Effector memory CD4-positive, alpha-beta T cell (primary cell): ENCODE measurements at regions not wholly inside any gene's neighbourhood (a gene's known extent, or its start where the extent isn't known, plus 50 kb on each side); places are given as distances from the start of the nearest gene placed in this dataset.

ENCODE experiments used
- DNase-seq, 3 donors: peaks; one replicate each; pipeline ENCODE4 v3.0.0-alpha.2; 2020
- H3K27ac ChIP-seq: 2 replicates; pipeline ENCODE4 v1.7.0; 2013; ENCODE audit warnings: mild to moderate bottlenecking, low read length, moderate library complexity; ENCODE audit not compliant: insufficient read depth, poor library complexity, severe bottlenecking
- H3K27me3 ChIP-seq: replicated peaks from 2 replicates; pipeline ENCODE4 v1.7.0; 2013; ENCODE audit warnings: mild to moderate bottlenecking, low read length; ENCODE audit not compliant: insufficient read depth, control insufficient read depth, poor library complexity, severe bottlenecking
- H3K36me3 ChIP-seq: 2 replicates; pipeline ENCODE4 v1.7.0; 2013; ENCODE audit warnings: mild to moderate bottlenecking, low read length, moderate library complexity; ENCODE audit not compliant: control insufficient read depth, insufficient read depth
- H3K4me1 ChIP-seq: 2 replicates; pipeline ENCODE4 v1.7.0; 2013; ENCODE audit warnings: low read length, mild to moderate bottlenecking; ENCODE audit not compliant: control insufficient read depth, insufficient read depth, poor library complexity, severe bottlenecking
- H3K4me3 ChIP-seq: 2 replicates; pipeline ENCODE4 v1.7.0; 2013; ENCODE audit warnings: low read length, low read depth, mild to moderate bottlenecking; ENCODE audit not compliant: insufficient read depth, poor library complexity, severe bottlenecking
- H3K9me3 ChIP-seq: 2 replicates; pipeline ENCODE4 v1.7.0; 2013; ENCODE audit warnings: mild to moderate bottlenecking, low read length, moderate library complexity; ENCODE audit not compliant: control insufficient read depth

GRCh38 chr22:27142286-27142685 lies 484.9 kb downstream of the MIAT start:
- no peak overlapping the region for H3K4me3 ChIP-seq
- no peaks in the 10 kb centered on the region for H3K36me3 ChIP-seq
- no peaks in the 10 kb centered on the region for H3K9me3 ChIP-seq
- DNase-seq = no peak
- H3K27ac ChIP-seq = no peak overlapping the region
- peaks cover 3% of the 10 kb centered on the region for H3K27me3 ChIP-seq
- H3K4me1 ChIP-seq = no peaks in the 10 kb centered on the region

GRCh38 chr22:27144321-27144720 lies 486.9 kb downstream of the MIAT start:
- no peaks in the 10 kb centered on the region for H3K36me3 ChIP-seq
- H3K27ac ChIP-seq = no peak overlapping the region
- no peak for DNase-seq
- H3K27me3 ChIP-seq = peaks cover 3% of the 10 kb centered on the region
- H3K4me1 ChIP-seq = no peaks in the 10 kb centered on the region
- H3K4me3 ChIP-seq = no peak overlapping the region
- no peaks in the 10 kb centered on the region for H3K9me3 ChIP-seq

DNA sequence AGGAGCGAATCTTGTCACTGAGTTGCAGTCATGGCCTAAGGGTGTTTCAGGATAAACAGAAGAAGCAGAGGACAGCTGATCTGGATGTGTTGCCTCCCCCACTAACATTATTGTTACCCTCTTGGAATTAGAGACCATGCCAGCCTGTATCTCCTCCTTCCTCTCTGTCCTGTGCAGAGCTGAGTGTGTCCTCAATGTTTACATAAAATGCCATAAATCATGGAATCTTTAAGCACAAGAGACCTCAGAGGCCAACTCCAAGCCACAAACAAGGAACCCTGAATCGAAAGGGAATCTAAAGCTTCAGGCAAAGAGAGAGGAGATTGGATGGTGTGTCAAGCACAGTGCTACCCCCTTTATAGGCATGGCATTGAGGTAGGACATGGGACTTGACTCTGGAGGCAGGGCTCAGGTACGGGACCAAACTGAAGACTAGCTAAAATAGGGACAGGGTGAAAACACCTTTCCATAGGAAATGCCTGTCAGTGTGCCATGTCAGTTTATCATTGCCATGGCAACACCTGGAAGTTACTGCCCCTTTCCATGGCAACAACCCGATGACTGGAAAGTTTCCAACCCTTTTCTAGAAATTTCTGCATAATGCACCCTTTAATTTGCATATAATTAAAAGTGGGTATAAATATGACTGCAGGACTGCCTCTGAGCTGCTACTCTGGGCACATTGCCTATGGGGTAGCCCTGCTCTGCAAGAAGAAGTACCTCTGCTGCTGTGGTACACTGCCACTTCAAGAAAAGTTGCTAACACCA lies 489.7 kb downstream of the MIAT start:
- no peak overlapping the region for H3K27ac ChIP-seq
- no peak overlapping the region for H3K4me3 ChIP-seq
- H3K9me3 ChIP-seq = no peaks in the 10 kb centered on the region
- no peaks in the 10 kb centered on the region for H3K36me3 ChIP-seq
- peaks cover 3% of the 10 kb centered on the region for H3K27me3 ChIP-seq
- DNase-seq = no peak
- no peaks in the 10 kb centered on the region for H3K4me1 ChIP-seq

- no peaks in the 10 kb centered on the region for H3K36me3 ChIP-seq
- no peak for DNase-seq
- H3K9me3 ChIP-seq = no peaks in the 10 kb centered on the region
- H3K27me3 ChIP-seq = peaks cover 3% of the 10 kb centered on the region
- H3K4me1 ChIP-seq = no peaks in the 10 kb centered on the region
- H3K27ac ChIP-seq = no peak overlapping the region
- H3K4me3 ChIP-seq = no peak overlapping the region
Measured at GRCh38 chr22:27148055-27148454, 490.7 kb downstream of the MIAT start.

DNA sequence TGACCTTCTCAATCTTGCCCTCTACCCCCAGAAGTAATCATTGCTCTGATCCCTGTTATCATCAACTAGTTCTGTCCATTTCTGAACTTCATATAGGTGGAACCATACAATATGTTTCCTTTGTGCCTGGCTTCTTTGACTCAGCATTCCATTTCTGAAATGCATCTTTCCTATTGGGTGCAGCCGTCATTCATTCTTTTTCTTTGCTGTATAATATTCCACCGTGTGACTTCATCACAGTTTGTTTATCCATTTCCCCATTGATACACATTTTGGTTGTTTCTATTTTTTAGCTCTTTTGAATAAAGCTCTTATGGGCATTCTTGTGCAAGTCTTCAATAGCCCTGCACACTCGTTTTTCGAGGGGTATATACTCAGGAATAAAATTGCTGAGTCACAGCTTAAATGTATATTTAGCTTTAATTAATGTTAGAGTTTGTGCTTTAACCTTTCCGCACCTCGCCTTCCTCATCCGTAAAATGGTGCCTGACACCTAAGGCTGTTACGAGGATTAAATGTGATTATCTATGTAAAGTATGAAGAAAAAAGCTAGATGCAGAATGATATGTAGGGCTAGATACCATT lies 491.6 kb downstream of the MIAT start:
- Histone ChIP-seq H3K4me1 (no peaks in the 10 kb centered on the region), H3K36me3 (no peaks in the 10 kb centered on the region), H3K4me3 (no peak overlapping the region), H3K9me3 (no peaks in the 10 kb centered on the region), H3K27me3 (peaks cover 3% of the 10 kb centered on the region), H3K27ac (no peak overlapping the region)
- DNase-seq = no peak

GRCh38 chr22:27149921-27150543 lies 492.6 kb downstream of the MIAT start:
- Histone ChIP-seq H3K4me1 (no peaks in the 10 kb centered on the region), H3K27me3 (peaks cover 2% of the 10 kb centered on the region), H3K27ac (no peak overlapping the region), H3K36me3 (no peaks in the 10 kb centered on the region), H3K4me3 (no peak overlapping the region), H3K9me3 (no peaks in the 10 kb centered on the region)
- DNase-seq = no peak

DNA sequence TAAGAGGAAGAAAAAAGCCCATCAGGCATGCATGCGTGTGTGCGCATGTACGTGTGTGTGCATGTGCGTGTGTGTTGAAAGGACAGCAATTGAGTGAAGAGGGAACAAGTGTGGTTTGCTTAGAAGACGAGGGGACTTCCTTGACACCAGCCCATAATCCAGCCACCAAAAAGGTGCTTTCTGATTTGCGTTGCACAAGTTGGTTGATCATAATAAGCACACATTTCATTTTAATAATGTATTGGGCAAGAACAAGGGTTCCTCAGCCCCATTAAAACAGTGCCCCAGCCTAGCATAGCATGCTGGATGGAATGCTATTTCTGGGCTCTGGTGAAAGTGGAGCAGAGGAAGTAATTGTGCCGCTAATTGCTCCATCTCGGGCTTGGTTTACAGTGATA lies 493.2 kb downstream of the MIAT start:
- Histone ChIP-seq H3K9me3 (no peaks in the 10 kb centered on the region), H3K27ac (no peak overlapping the region), H3K36me3 (no peaks in the 10 kb centered on the region), H3K4me1 (no peaks in the 10 kb centered on the region), H3K4me3 (no peak overlapping the region), H3K27me3 (peaks cover 4% of the 10 kb centered on the region)
- no peak for DNase-seq

GRCh38 chr22:27151407-27151806 lies 494.0 kb downstream of the MIAT start:
- H3K36me3 ChIP-seq = no peaks in the 10 kb centered on the region
- peaks cover 4% of the 10 kb centered on the region for H3K27me3 ChIP-seq

DNA sequence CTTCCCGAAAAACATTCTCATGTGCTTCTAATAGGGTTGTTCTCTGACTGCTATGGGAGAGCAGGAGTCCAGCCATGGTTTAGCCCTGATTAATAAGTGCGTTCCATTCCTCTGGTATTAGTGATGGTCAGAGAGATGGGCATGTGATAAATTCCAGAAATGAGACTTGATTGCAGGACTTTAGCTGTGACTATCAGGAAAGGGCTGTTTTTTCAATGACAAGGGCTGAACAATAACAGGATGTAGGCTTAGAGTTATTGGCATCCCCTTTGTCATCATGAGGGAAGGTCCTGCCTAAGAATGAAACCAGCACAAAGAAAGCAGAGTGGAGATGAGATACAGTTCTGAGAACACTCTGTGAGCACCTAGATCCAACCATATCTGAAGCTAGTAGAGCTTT lies 494.6 kb downstream of the MIAT start:
- H3K27ac ChIP-seq = no peak overlapping the region
- H3K27me3 ChIP-seq = peaks cover 4% of the 10 kb centered on the region

More at GRCh38 chr22:27151407-27151806, 494.0 kb downstream of the MIAT start:
- H3K27ac ChIP-seq = no peak overlapping the region
- H3K4me3 ChIP-seq = no peak overlapping the region
- DNase-seq = no peak
- no peaks in the 10 kb centered on the region for H3K4me1 ChIP-seq
- no peaks in the 10 kb centered on the region for H3K9me3 ChIP-seq

GRCh38 chr22:27152883-27153282 lies 495.5 kb downstream of the MIAT start:
- H3K27ac ChIP-seq = no peak overlapping the region

More for the DNA sequence above, 494.6 kb downstream of the MIAT start:
- Histone ChIP-seq H3K4me3 (no peak overlapping the region), H3K4me1 (no peaks in the 10 kb centered on the region), H3K9me3 (no peaks in the 10 kb centered on the region), H3K36me3 (no peaks in the 10 kb centered on the region)
- DNase-seq = no peak

More at GRCh38 chr22:27152883-27153282, 495.5 kb downstream of the MIAT start:
- no peaks in the 10 kb centered on the region for H3K4me1 ChIP-seq
- no peaks in the 10 kb centered on the region for H3K9me3 ChIP-seq
- no peak for DNase-seq
- peaks cover 4% of the 10 kb centered on the region for H3K27me3 ChIP-seq
- no peaks in the 10 kb centered on the region for H3K36me3 ChIP-seq
- no peak overlapping the region for H3K4me3 ChIP-seq
